GM12878 (cell line): ENCODE measurements at regions not wholly inside any gene's neighbourhood (a gene's known extent, or its start where the extent isn't known, plus 50 kb on each side); places are given as distances from the start of the nearest gene placed in this dataset.

Source experiments
- ATAC-seq: fragments of 200-7000 bp; cut with Tn5 transposase; 3 replicates; pipeline ENCODE4 v1.9.1; 2020; ENCODE audit warnings: mild to moderate bottlenecking, moderate library complexity
- BruUV-seq: library from RNA; stranded (reverse); fragments of 400-500 nt; replicated peaks from 2 replicates; lab custom pipeline; 2021; lab: Mats Ljungman, UMichigan
- CTCF ChIA-PET: fragments of 300-600 bp; sonication (Branson Sonifier 250); formaldehyde crosslinking; extraction: SDS; loops from one replicate; lab custom pipeline; 2021; ENCODE audit warnings: inconsistent platforms; lab: Yijun Ruan, JAX
- POLR2A ChIA-PET: fragments of 350-600 bp; formaldehyde crosslinking; extraction: SDS; loops from one replicate; lab custom pipeline; 2021; ENCODE audit warnings: inconsistent platforms; lab: Charles Lee
- RAD21 ChIA-PET: fragments of 300-600 bp; sonication (Branson Sonifier 250); formaldehyde crosslinking; loops from one replicate; lab custom pipeline; 2023; ENCODE audit warnings: antibody characterized with exemption; ENCODE audit not compliant: unreplicated experiment; lab: Charles Lee
- SMC1A ChIA-PET: fragments of 300-600 bp; sonication (Branson Sonifier 250); formaldehyde crosslinking; loops from one replicate; lab custom pipeline; 2023; ENCODE audit not compliant: unreplicated experiment, uncharacterized antibody; lab: Charles Lee
- DNase-seq: peaks from one replicate; pipeline ENCODE4 v3.0.0-alpha.2; 2011; ENCODE audit warnings: low read depth, low spot score
- FAIRE-seq: peaks from 3 replicates; lab custom pipeline; 2011; peaks lifted over from hg19 to GRCh38; lab: Jason Lieb, UNC
- H2AFZ ChIP-seq: 2 replicates; pipeline ENCODE4 v1.6.0; 2011; ENCODE audit warnings: low read depth, low read length, control low read depth; ENCODE audit not compliant: control insufficient read depth
- H3K27ac ChIP-seq: 2 replicates; pipeline ENCODE4 v1.5.1; 2011; ENCODE audit warnings: control low read depth; ENCODE audit not compliant: control insufficient read depth, insufficient read depth
- H3K27me3 ChIP-seq, 2 experiments: replicated peaks in 1 of 2; 2 replicates each; pipeline versions ENCODE4 v1.6.0 to v1.6.1; 2011; ENCODE audit warnings: low read length in 1 of 2; ENCODE audit not compliant: control insufficient read depth in 2 of 2, insufficient read depth in 2 of 2
- H3K36me3 ChIP-seq, 2 experiments: 2 replicates each; pipeline ENCODE4 v1.5.1; 2011; ENCODE audit warnings: low read length in 1 of 2; ENCODE audit not compliant: control insufficient read depth in 2 of 2, insufficient read depth in 2 of 2
- H3K4me1 ChIP-seq: 2 replicates; pipeline ENCODE4 v1.6.1; 2011; ENCODE audit warnings: mild to moderate bottlenecking, low read length, moderate library complexity, mixed read lengths; ENCODE audit not compliant: control insufficient read depth, insufficient read depth
- H3K4me2 ChIP-seq: 2 replicates; pipeline ENCODE4 v1.6.0; 2011; ENCODE audit warnings: control low read depth; ENCODE audit not compliant: control insufficient read depth, insufficient read depth
- H3K4me3 ChIP-seq: fragments of 200-600 bp; sonication (generic); 2 replicates; pipeline ENCODE4 v1.5.1; 2016
- H3K79me2 ChIP-seq: 2 replicates; pipeline ENCODE4 v1.6.0; 2011; ENCODE audit warnings: low read length; ENCODE audit not compliant: control insufficient read depth, insufficient read depth
- H3K9ac ChIP-seq: 2 replicates; pipeline ENCODE4 v1.8.0; 2011; ENCODE audit warnings: low read length, control low read depth, mixed read lengths; ENCODE audit not compliant: control insufficient read depth, insufficient read depth
- H3K9me3 ChIP-seq: replicated peaks from 3 replicates; pipeline ENCODE4 v1.5.1; 2011; ENCODE audit warnings: mild to moderate bottlenecking, low read length; ENCODE audit not compliant: control insufficient read depth, insufficient read depth
- H4K20me1 ChIP-seq: 2 replicates; pipeline ENCODE4 v1.6.0; 2011; ENCODE audit not compliant: control insufficient read depth, insufficient read depth
- CBFB ChIP-seq: IDR thresholded peaks from 2 replicates; pipeline ENCODE4 v1.6.1; 2016; ENCODE audit warnings: antibody characterized with exemption, low read depth
- MTA2 ChIP-seq: fragments of 450-650 bp; IDR thresholded peaks from 2 replicates; pipeline ENCODE4 v1.6.1; 2016; ENCODE audit warnings: low read depth, mild to moderate bottlenecking, moderate library complexity
- MTA3 ChIP-seq: IDR thresholded peaks from 2 replicates; pipeline ENCODE4 v1.6.1; 2012; ENCODE audit warnings: low read length, inconsistent platforms, borderline replicate concordance
- PBX3 ChIP-seq: IDR thresholded peaks from 2 replicates; pipeline ENCODE4 v1.6.1; 2011; ENCODE audit warnings: mild to moderate bottlenecking, low read depth, low read length, moderate library complexity; ENCODE audit not compliant: insufficient replicate concordance
- PML ChIP-seq: IDR thresholded peaks from 2 replicates; pipeline ENCODE4 v1.6.1; 2012; ENCODE audit warnings: low read length, inconsistent platforms
- RELA ChIP-seq: fragments of 450-650 bp; IDR thresholded peaks from 2 replicates; pipeline ENCODE4 v1.8.0; 2014; ENCODE audit warnings: borderline replicate concordance; ENCODE audit not compliant: partially characterized antibody
- SIX5 ChIP-seq: IDR thresholded peaks from 2 replicates; pipeline ENCODE4 v1.6.1; 2011; ENCODE audit warnings: mild to moderate bottlenecking, low read depth, low read length, moderate library complexity; ENCODE audit not compliant: severe bottlenecking
- SREBF2 ChIP-seq: IDR thresholded peaks from 2 replicates; pipeline ENCODE4 v1.6.1; 2012; ENCODE audit warnings: mild to moderate bottlenecking, low read length
- WRNIP1 ChIP-seq: IDR thresholded peaks from 2 replicates; pipeline ENCODE4 v1.6.1; 2011; ENCODE audit warnings: low read depth, low read length, improper control_type of control experiment, borderline replicate concordance
- WGBS: methylation state at CpG from one replicate; pipeline ENCODE4 v1.1.6; 2016; ENCODE audit warnings: low lambda C conversion rate; ENCODE audit not compliant: insufficient replicate concordance, insufficient coverage; ENCODE audit errors: missing lambda C conversion rate; 5-methylcytosine and 5-hydroxymethylcytosine counted together
- in situ Hi-C: fragments of 300-500 bp; cut with MboI; formaldehyde crosslinking; loops from 9 replicates; pipeline ENCODE4 v1.14.3; 2018; ENCODE audit warnings: mixed read lengths
- intact Hi-C: fragments of 100-400 bp; cut with micrococcal nuclease; formaldehyde crosslinking; loops from one replicate; pipeline ENCODE4 v1.14.2; 2022; ENCODE audit not compliant: unreplicated experiment

- no TSS peak for BruUV-seq
- H3K27me3 ChIP-seq = no peaks in the 10 kb centered on the region
- CTCF ChIA-PET = interaction anchor here (0.7 to 1.5 kb wide), 2 partner anchors 11 to 754 kb away, joined by 3 to 4 read pairs; no protein-coding TSS in a partner anchor
- H3K9ac ChIP-seq = no peak overlapping the region
- no peak overlapping the region for H2AFZ ChIP-seq
- no peak overlapping the region for H3K4me3 ChIP-seq
- no peak overlapping the region for H3K27ac ChIP-seq
- intact Hi-C loops = no loop called here
- POLR2A ChIA-PET = interaction anchor here (0.7 to 1.0 kb wide), 3 partner anchors 8 to 101 kb away, joined by 3 to 4 read pairs (median 3); no protein-coding TSS in a partner anchor
- in situ Hi-C loops = no loop called here
- ATAC-seq (no peak), DNase-seq (no peak), FAIRE-seq (no peak)
- TF ChIP-seq MTA3 = no peak
- no peak for TF ChIP-seq PML
- no peak for TF ChIP-seq SREBF2
- no peak for TF ChIP-seq SIX5
- TF ChIP-seq RELA = no peak
- no peak for TF ChIP-seq WRNIP1
- no peak for TF ChIP-seq CBFB
- TF ChIP-seq PBX3 = no peak
- TF ChIP-seq MTA2 = no peak
- SMC1A ChIA-PET = interaction anchor here (0.9 to 1.0 kb wide), 3 partner anchors 11 to 45 kb away, joined by 3 to 5 read pairs (median 4); no protein-coding TSS in a partner anchor
- H3K4me2 ChIP-seq = no peak overlapping the region
- H4K20me1 ChIP-seq = no peaks in the 10 kb centered on the region
- no peaks in the 10 kb centered on the region for H3K4me1 ChIP-seq
- no peaks in the 10 kb centered on the region for H3K36me3 ChIP-seq
- no peaks in the 10 kb centered on the region for H3K9me3 ChIP-seq
- no peaks in the 10 kb centered on the region for H3K79me2 ChIP-seq
- RAD21 ChIA-PET = interaction anchor here (0.7 kb wide), 1 partner anchor 34 kb away, joined by 3 read pairs; no protein-coding TSS in a partner anchor
- WGBS = 58% methylated on average over 19 of the region's 19 CpGs
Measured at GRCh38 chr2:6429210-6429986, 436.3 kb downstream of the CMPK2 start.
